ENCODE measurements at regions not wholly inside any gene's neighbourhood (a gene's known extent, or its start where the extent isn't known, plus 50 kb on each side); places are given as distances from the start of the nearest gene placed in this dataset.

DNA sequence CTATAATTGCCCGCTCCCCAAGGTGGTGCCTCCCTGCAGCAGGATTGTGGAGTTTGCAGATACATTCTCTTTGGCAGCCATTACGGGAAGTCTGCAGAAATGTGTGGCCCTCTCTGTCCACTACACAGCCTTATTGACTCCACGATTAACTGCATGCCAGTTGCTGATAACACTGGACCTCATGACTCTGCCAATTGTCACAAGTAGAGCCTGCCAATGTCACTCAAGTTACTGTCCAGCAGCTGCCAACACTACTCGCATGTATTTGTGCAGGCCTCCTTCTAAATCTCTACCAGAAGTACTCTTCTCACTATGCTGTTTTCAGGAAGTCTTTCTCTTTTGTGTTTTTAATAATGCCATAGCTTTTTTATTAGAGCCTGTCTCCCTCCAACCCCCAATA is 128.8 kb downstream of the PPP1R3A start:
- ATAC-seq (ENCODE audit: low read depth) (no peak), DNase-seq (no peak)
- in situ Hi-C loops (cut with MboI; ENCODE audit: low sequenced_read_pairs): no loop called here
- no peak overlapping the region; the same call in 1 of the 2 replicates for H2AK5ac ChIP-seq (ENCODE audit: low read depth, low read length)
- intact Hi-C loops (cut with micrococcal nuclease): no loop called here
- ChIA-PET CTCF (no interaction called here), POLR2A (ENCODE audit: unreplicated experiment) (no interaction called here)
- no peak overlapping the region for H3K27ac ChIP-seq (ENCODE audit: insufficient read depth, low read length)
- peak overlapping the region; percentile 1 for H2AFZ ChIP-seq (replicated peaks; ENCODE audit: low read length, poor library complexity)
- no peak overlapping the region for H4K8ac ChIP-seq (ENCODE audit: low read depth in 2 of 2, low read length in 2 of 2)
- no peak overlapping the region for H3K18ac ChIP-seq (ENCODE audit: low read depth, low read length)
- H3K56ac ChIP-seq (ENCODE audit: extremely low read depth, insufficient read depth, low read length): no peak overlapping the region
- H2BK5ac ChIP-seq (ENCODE audit: low read depth, low read length, poor library complexity, severe bottlenecking): no peak overlapping the region
- no peak overlapping the region for H3K9ac ChIP-seq (ENCODE audit: low read depth, low read length)
- no peak for TF ChIP-seq BHLHE40 (IDR thresholded peaks at IDR 0.05; ENCODE audit: low read depth, low read length)
- TF ChIP-seq MAZ (IDR thresholded peaks at IDR 0.05; ENCODE audit: borderline replicate concordance, low read depth, low read length): no peak
- TF ChIP-seq RFX5 (IDR thresholded peaks at IDR 0.05; ENCODE audit: low read depth, low read length): no peak
- TF ChIP-seq RCOR1 (IDR thresholded peaks at IDR 0.05; ENCODE audit: insufficient replicate concordance, low read length): no peak
- TF ChIP-seq CEBPB (IDR thresholded peaks at IDR 0.05; ENCODE audit: low read depth, low read length): no peak
- TF ChIP-seq RAD21 (IDR thresholded peaks at IDR 0.05; ENCODE audit: low read length): no peak
- TF ChIP-seq CHD1 (IDR thresholded peaks at IDR 0.05; ENCODE audit: low read depth, low read length): no peak
- no peak for TF ChIP-seq MXI1 (IDR thresholded peaks at IDR 0.05; ENCODE audit: borderline replicate concordance, low read depth, low read length)
- no peak for TF ChIP-seq MAFK (IDR thresholded peaks at IDR 0.05; ENCODE audit: low read depth, low read length)
- TF ChIP-seq FOS (IDR thresholded peaks at IDR 0.05; ENCODE audit: low read depth, low read length): no peak
- H2BK120ac ChIP-seq (ENCODE audit: low read depth, low read length): no peak overlapping the region
- H3K14ac ChIP-seq (replicated peaks; ENCODE audit: low read depth, low read length): no peak overlapping the region
- H3K9me1 ChIP-seq (ENCODE audit: insufficient read depth, low read length): no peaks in the 10 kb centered on the region
- H3K4me3 ChIP-seq (ENCODE audit: insufficient read depth, low read depth, low read length): no peak overlapping the region
- dilution Hi-C loops (cut with HindIII; ENCODE audit: low sequenced_read_pairs, unreplicated experiment): no loop called here
- H3K23ac ChIP-seq (ENCODE audit: low read depth, low read length): no peak overlapping the region
- no peak overlapping the region for H2BK20ac ChIP-seq (ENCODE audit: low read depth, low read length)
- H4K91ac ChIP-seq (ENCODE audit: insufficient read depth, low read depth, low read length): no peak overlapping the region
- H3K9me3 ChIP-seq (ENCODE audit: control insufficient read depth, insufficient read depth, low read length): no peaks in the 10 kb centered on the region
- no peak overlapping the region for H3K4ac ChIP-seq (ENCODE audit: low read depth, low read length)
- no peak overlapping the region for H2AK9ac ChIP-seq (replicated peaks; ENCODE audit: low read depth, low read length, poor library complexity)
- BruUV-seq (replicated peaks): no TSS peak
- no peaks in the 10 kb centered on the region for H4K20me1 ChIP-seq (ENCODE audit: insufficient read depth, low read length)
- 17% methylated on average over 1 of the region's 4 CpGs; no CpG with 5 or more reads in 1 of the 2 experiments for WGBS, 2 experiments (ENCODE audit: extremely low coverage in 2 of 2, insufficient read length in 1 of 2)
- H3K4me1 ChIP-seq (ENCODE audit: control insufficient read depth, insufficient read depth, low read length): no peaks in the 10 kb centered on the region
- no peak overlapping the region for H4K5ac ChIP-seq (ENCODE audit: low read depth, low read length)
- H3K36me3 ChIP-seq (ENCODE audit: control insufficient read depth, insufficient read depth, low read length): no peaks in the 10 kb centered on the region
- H3K79me1 ChIP-seq (ENCODE audit: low read depth in 1 of 2, low read length in 2 of 2): no peaks in the 10 kb centered on the region
- H3K27me3 ChIP-seq (ENCODE audit: control insufficient read depth, insufficient read depth, low read length): no peaks in the 10 kb centered on the region
- no peak overlapping the region for H3K4me2 ChIP-seq (ENCODE audit: low read depth, low read length)
- no peak overlapping the region for H2BK15ac ChIP-seq (ENCODE audit: low read depth, low read length)

Measured in IMR-90 (cell line).